GM18868 (cell line): ENCODE measurements at regions not wholly inside any gene's neighbourhood (a gene's known extent, or its start where the extent isn't known, plus 50 kb on each side); places are given as distances from the start of the nearest gene placed in this dataset.
A peak's percentile ranks its signal among the peaks of the same experiment; 100 is the strongest.
"Not testable (repeated sequence)": the region's sequence is repeated elsewhere in the genome, so short reads cannot be mapped to it uniquely, and the experiment has no call there.

Experiments
- ATAC-seq: cut with Tn5 transposase; IDR thresholded peaks from one replicate; pipeline ENCODE4 v1.9.1; 2021; ENCODE audit warnings: mild to moderate bottlenecking, moderate library complexity; ENCODE audit not compliant: unreplicated experiment

- not testable (repeated sequence) for ATAC-seq
Observed at GRCh38 chrY:22472027-22472426, 68.8 kb downstream of the RBMY1J start.

- not testable (repeated sequence) for ATAC-seq
Observed at GRCh38 chrY:22477846-22478245, 74.6 kb downstream of the RBMY1J start.

- ATAC-seq: not testable (repeated sequence)
Observed at GRCh38 chrY:22484465-22484864, 81.3 kb downstream of the RBMY1J start.

GRCh38 chrY:22488688-22489087, 85.5 kb downstream of the RBMY1J start:
- ATAC-seq: not testable (repeated sequence)

DNA sequence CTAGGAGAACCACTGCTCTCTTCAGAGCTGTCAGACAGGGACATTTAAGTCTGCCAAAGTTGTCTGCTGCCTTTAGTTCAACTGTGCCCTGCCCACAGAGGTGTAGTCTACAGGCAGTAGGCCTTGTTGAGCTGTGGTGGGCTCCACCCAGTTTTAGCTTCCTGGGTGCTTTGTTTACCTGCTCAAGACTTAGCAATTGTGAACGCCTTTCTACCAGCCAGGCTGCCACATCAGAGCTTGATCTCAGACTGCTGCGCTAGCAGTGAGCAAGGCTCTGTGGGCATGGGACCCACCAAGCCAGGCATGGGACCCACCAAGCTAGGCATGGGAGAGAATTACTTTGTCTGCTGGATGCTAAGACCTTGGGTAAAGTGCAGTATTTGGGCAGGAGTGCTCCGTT, 96.5 kb downstream of the RBMY1J start:
- not testable (repeated sequence) for ATAC-seq

GRCh38 chrY:22513719-22514118, 110.5 kb downstream of the RBMY1J start:
- peak; percentile 68 for ATAC-seq

GRCh38 chrY:22525841-22526240, 122.6 kb downstream of the RBMY1J start:
- ATAC-seq: not testable (repeated sequence)

- peak; percentile 92 for ATAC-seq
Observed at GRCh38 chrY:22572975-22573374, 169.8 kb downstream of the RBMY1J start.

GRCh38 chrY:22598767-22599166, 195.6 kb downstream of the RBMY1J start:
- ATAC-seq: peak; percentile 99

DNA sequence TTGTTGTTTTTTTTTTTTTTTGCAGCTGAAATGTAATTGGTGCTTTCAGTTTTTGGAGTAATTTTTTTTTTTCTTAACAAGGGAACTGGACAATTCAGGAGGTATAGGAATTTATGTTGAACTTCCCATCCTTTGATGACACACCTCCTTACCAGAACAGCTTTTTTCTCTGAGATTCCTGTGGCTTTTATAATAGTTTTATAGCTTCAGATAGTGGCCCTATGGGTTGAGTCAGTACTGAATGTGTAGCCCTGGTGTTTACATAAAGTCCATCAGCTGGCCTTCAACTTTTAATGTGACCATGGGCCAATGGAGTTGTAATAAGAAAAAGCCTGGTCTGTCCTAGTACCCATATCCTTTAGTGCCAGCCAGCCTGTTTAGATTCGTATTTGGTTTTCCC, 201.8 kb downstream of the RBMY1J start:
- ATAC-seq: not testable (repeated sequence)

- not testable (repeated sequence) for ATAC-seq
Observed at GRCh38 chrY:22605658-22606057, 202.4 kb downstream of the RBMY1J start.

DNA sequence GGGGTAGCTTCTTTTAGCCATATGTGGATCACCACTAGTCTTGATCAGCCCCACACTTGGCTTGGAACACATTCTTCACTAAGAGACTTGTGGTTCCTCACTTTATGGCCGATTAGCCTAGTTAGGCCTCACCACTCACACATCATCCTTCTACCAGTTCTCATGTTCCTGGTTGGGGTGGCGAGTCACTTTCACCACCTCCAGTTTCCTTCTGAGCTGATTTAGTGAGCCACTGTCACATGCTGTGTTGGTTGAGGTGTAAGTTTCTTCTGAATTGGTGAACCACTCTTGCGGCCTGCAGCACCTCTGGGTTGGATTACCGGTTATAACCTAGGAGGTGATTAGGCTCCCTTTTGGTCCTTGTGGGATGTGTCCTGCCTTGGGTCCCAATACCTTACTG, 203.7 kb downstream of the RBMY1J start:
- ATAC-seq: not testable (repeated sequence)

GRCh38 chrY:22612772-22613171, 209.6 kb downstream of the RBMY1J start:
- ATAC-seq: peak; percentile 75
